GM18498 (cell line): ENCODE measurements at regions not wholly inside any gene's neighbourhood (a gene's known extent, or its start where the extent isn't known, plus 50 kb on each side); places are given as distances from the start of the nearest gene placed in this dataset.
"Not testable (repeated sequence)": the region's sequence is repeated elsewhere in the genome, so short reads cannot be mapped to it uniquely, and the experiment has no call there.

Experiments
- ATAC-seq: cut with Tn5 transposase; IDR thresholded peaks from one replicate; pipeline ENCODE4 v1.9.1; 2021; ENCODE audit warnings: mild to moderate bottlenecking, moderate library complexity; ENCODE audit not compliant: unreplicated experiment

DNA sequence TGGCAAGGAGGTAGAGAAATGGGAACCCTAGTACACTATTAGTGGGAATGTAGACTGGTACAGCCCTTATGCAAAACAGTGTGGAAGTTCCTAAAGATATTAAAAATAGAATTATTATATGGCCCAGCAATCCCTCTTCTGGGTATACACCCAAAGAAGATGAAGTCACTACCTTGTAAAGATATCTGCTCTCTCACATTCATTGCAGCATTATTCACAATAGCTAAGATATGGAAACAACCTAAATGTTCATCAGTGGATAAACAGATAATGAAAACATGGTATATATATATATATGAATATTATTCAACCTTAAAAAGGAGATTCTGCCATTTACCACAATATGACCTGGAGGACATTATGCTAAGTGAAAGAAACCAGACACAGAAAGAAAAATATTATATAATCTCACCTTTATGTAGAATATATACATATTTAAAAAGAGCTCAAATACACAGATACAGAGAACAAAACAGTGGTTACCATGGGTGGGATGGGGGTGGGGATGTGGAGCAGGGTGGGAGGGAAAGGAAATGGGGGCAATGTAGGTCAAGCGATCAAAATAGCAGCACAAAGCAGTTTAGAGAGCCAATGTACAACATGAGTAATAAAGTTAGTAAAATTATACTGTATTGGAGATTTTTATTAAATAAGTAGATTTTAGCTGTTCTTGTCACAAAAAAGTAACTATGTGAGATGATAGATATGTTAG is 138.6 kb downstream of the SPRY1 start:
- no peak for ATAC-seq

- ATAC-seq = peak; percentile 88
Measured at GRCh38 chr4:123536225-123536624, 139.6 kb downstream of the SPRY1 start.

DNA sequence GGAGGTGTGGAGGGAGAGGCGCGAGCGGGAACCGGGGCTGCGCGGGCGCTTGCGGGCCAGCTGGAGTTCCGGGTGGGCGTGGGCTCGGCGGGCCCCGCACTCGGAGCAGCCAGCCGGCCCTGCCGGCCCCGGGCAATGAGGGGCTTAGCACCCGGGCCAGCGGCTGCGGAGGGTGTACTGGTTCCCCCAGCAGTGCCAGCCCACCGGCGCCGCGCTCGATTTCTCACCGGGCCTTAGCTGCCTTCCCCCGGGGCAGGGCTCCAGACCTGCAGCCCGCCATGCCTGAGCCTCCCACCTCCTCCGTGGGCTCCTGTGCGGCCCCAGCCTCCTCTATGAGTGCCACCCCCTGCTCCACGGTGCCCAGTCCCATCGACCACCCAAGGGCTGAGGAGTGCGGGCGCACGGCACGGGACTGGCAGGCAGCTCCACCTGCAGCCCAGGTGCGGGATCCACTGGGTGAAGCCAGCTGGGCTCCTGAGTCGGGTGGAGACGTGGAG is 141.4 kb downstream of the SPRY1 start:
- ATAC-seq = not testable (repeated sequence)

GRCh38 chr4:123545667-123546572 is 149.3 kb downstream of the SPRY1 start:
- ATAC-seq = no peak

GRCh38 chr4:123546573-123547060 is 150.0 kb downstream of the SPRY1 start:
- ATAC-seq = no peak

- ATAC-seq = no peak
Measured at GRCh38 chr4:123547216-123548165, 150.9 kb downstream of the SPRY1 start.

- no peak for ATAC-seq
Measured at GRCh38 chr4:123553279-123553678, 156.7 kb downstream of the SPRY1 start.

- ATAC-seq = no peak
Measured at GRCh38 chr4:123553733-123554637, 157.4 kb downstream of the SPRY1 start.

GRCh38 chr4:123554801-123555232 is 158.2 kb downstream of the SPRY1 start:
- ATAC-seq = no peak

GRCh38 chr4:123555233-123555806 is 158.7 kb downstream of the SPRY1 start:
- no peak for ATAC-seq

- no peak for ATAC-seq
Measured at GRCh38 chr4:123555807-123556273, 159.2 kb downstream of the SPRY1 start.

- ATAC-seq = no peak
Measured at GRCh38 chr4:123556526-123556925, 159.9 kb downstream of the SPRY1 start.

DNA sequence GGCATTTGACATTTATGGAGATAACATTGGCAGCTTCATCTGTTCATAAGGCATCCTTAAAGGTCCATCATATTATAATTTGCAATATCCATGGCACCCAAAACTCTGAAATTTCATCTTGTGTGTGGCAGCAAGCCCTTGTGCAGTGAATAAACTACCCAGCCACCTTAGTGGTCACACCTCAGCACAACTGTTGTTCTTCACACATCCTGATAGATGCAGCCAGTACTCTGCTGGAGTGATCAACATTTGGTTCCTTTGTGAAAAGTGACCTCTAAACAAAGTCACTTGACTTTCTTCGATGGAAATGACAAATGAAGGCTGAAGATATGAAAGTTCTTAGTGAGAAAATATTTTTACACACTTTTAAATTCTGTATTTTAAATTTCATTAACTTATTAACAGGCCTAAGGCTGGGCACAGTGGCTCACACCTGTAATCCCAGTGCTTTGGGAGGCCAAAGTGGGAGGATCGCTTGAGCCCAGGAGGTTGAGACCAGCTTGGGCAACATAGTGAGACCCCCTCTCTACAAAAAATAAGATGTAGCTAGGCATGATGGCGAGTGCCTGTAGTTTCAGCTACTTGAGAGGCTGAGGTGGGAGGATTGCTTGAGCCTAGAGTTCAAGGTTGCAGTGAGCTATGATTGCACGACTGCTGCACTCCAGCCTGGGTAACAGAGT is 161.4 kb downstream of the SPRY1 start:
- no peak for ATAC-seq

DNA sequence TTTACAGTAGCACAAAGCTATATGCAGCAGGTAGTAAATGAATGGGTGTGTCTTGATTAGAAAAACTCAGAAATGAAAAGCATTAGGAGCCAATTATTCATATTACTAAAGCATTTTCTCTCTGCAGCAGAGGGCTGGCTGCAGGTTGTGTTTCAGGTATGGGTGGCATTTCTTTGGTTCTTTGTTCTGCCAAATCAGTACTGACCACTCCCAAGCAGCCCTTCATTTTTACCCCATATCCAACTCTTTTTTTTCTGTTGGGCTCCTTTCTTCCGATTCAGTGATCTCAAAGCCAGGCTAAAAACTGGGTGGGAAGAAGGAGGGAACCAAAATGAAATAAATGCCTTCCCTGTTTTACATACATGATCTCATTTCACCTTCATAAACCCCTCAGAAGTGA is 162.3 kb downstream of the SPRY1 start:
- ATAC-seq = no peak

GRCh38 chr4:123559955-123560871 is 163.6 kb downstream of the SPRY1 start:
- no peak for ATAC-seq

DNA sequence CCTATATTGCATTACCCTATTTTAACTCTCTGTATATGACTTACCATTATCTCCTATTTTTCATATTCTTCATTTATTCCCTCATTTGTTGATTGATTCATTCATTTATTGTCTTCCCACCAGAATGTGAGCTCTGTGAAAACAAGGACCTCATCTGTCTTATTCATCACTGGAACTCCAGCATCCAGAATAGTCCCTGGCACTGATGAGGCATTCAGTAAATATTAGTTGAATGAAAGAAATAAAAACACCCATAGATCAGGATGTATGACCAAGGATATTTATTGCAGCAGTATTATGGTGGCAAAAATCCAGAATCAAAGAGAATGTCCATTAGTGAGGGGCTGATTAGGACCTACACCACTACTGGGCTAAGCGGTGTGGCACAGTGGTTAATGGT is 164.9 kb downstream of the SPRY1 start:
- no peak for ATAC-seq

DNA sequence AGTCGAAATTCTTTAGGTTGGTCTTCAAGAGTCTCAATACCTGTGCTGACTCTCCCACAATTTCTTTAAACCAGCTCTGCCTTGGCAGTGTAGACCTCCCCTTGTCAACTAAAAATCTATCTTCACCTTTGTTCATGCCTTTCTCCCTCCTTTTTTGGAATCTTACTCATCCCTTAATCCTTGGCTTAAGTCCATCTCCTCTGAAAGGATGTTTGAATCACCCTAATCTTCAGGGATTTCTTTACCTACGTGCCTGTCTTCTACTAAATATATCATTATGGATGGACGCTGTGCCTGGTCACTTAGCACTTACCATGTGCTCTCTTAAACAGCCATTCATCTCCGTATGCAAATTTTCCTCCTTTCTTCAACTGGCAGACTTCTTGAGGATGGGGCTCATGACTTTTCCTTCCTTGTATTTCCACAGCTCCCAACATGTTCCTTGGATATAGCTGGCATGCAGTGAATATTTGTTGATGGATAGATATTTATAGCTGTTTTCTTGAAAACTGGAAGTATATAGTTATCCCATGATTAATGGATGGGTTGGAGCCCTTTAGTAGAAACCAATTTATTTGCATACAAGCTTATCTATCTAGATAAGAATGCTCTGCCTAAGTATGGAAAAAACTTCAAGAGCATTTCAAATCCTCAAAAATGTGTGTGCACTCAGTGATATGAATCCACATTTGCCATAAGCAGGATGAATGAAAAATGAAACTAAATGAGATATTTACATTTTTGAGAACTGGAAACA is 166.6 kb downstream of the SPRY1 start:
- no peak for ATAC-seq
